Hepatic stellate cell (primary cell): ENCODE measurements at regions not wholly inside any gene's neighbourhood (a gene's known extent, or its start where the extent isn't known, plus 50 kb on each side); places are given as distances from the start of the nearest gene placed in this dataset.
"Not testable (repeated sequence)": the region's sequence is repeated elsewhere in the genome, so short reads cannot be mapped to it uniquely, and the experiment has no call there.

Experiments used
- DNase-seq: peaks from one replicate; pipeline ENCODE4 v3.0.0; 2011; ENCODE audit warnings: low spot score

DNA sequence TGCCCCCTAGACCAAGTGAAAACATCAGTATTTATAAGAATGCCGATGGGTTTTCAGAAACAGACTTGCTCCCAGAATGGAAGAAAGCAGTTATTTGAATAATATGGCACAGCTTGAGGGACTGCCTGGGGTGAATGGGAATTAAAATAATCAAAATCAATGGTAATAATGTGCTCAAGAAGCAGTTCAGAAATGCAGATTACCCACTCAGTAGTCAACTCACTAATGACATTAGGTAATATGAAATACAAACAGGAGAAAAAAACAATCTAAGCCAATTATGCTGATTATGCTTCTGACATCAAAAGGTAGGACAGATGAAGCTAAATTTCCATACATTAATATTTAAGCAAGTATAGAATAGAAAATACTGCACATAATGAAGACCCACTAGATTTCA is 179.3 kb downstream of the ENC1 start:
- no peak for DNase-seq

DNA sequence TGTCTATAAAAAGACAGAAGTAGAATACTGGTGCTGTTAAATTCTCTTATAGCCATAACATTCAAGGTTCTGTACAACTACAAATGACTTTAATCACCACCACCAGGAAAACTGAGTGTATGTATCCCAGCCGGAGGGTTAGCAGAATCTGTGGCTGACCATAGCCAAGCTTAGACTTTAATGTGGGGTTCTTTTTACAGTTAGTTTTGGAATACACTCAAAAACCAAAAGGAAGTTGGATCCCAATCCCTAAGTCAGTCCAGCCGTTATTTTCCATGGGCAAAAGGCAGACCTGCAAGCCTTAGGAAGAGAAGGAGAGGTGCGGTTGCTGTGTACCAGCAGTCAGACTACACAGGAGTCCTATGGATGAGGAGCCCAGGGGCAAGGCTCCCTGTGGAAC is 179.8 kb downstream of the ENC1 start:
- no peak for DNase-seq

DNA sequence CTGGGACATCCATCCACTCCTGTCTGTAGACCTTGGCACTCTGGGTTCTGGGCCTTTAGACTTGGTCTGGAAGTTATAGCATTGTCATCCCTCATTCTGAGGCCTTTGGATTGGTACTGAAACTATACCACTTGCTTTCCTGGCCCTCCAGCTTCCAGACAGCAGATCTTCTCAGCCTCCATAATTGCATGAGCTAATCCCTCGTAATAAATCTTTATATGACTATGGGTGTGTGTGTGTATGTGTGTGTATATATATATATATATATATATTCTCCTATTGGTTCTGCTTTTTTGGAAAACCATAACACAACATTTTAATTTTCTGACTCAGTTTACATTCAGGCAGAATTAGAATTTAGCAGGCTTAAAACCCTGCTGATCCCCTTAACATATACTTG is 180.5 kb downstream of the ENC1 start:
- DNase-seq = no peak

DNA sequence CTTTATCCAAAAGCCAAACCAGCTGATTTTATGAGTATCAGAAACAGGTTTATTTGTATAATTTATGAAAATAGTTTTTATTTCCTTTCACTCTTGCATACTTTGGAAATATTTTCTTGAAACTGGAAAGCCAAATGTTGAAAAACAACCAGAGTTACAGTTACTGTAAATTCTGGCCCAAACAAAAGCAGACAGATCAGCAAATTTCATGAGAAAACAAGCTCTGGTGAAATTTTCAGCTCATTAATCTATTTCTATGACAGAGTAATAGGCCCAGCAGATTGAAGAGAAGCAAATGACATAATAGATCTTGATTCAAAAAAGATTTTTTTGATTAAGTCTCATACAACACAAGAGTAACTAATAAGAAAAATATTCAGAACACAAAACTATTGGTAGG is 182.7 kb downstream of the ENC1 start:
- DNase-seq = no peak

DNA sequence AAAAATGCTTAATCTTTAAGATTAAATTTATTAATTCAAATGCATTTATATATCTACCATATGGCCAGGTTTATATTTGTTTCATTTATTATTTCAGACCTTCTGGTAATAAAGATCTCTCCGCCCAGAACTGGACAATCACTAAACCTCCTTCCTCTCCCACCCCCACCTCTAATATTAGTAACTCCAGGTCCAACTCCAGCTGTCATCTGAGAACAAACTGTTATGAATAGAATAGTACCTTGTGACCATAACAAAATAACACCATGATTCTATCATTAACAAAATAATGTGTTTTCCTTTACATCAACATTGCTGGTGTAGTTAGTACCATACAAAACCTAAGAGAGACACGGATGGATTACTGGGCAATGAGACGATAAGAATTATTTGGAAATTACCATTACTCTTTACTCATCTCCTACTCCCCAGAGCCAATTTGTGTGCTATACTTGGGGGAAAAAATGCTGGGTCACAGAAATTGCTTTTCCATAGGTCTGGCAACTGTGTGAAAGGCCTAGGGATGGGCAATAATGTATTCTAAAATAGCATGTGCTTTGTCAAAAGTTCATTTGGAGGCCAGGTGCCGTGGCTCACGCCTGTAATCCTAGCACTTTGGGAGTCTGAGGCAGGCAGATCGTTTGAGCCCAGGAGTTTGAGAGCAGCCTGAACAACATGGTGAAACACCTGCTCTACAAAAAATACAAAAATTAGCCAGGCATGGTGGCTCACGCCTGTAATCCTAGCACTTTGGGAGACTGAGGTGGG is 186.1 kb downstream of the ENC1 start:
- DNase-seq = no peak

DNA sequence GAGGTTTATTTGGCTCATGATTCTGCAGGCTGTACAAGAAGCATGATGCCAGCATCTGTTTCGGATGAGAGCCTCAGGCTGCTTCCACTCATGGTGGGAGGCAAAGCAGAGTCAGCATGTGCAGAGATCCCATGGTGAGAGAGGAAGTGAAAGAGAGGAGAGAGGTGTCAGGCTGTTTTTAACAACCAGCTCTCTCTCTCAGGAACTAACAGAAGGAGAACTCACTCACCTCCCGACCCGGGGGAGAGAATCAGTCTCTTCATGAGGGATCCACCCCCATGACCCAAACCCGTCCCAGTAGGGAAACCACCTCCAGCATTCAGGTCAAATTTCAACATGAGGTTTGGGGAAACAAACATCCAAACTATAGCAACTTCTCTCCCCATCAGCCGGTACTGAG is 187.7 kb downstream of the ENC1 start:
- no peak for DNase-seq

DNA sequence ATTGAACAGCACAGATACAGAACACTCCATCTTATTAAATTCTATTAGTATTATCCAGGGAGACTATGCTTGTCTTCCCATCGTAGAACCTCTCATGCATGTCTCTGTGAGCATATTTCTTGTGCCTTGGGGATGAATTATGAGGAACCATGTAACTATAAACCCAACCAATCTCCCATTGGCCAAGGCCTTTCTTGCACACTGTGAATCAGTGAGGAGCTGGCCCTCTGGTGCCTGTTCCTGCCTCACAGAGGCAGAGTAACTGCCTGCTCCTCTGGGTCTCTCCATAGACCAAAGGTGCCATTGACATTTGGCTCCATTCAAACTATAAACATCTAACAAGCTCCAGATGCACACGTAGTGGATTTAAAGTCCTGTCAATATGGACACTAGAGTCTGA is 190.4 kb downstream of the ENC1 start:
- no peak for DNase-seq

DNA sequence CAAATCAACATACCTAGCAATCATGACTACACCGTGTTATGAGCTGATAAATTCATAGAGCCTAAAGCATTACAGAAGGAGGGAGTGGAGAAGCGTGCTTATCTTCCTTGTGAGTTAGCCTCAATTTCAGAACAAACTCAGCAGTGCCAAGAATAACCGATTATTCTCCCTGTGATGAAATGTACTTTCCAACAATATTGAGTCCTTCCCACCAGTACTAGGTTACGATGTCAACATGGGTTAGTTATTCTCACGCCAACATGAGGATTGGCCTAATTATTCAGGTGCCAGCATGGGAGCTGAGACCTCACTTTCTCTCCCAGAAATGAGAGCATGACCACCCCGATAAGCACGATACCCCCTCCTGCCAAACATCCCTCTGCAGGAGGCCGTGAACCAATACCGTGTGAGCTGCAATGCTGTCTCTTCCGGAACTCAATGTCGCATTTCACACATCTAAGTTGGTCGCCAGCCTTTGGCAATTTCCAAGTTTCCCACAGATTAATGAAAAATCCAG is 193.7 kb downstream of the ENC1 start:
- DNase-seq = no peak

DNA sequence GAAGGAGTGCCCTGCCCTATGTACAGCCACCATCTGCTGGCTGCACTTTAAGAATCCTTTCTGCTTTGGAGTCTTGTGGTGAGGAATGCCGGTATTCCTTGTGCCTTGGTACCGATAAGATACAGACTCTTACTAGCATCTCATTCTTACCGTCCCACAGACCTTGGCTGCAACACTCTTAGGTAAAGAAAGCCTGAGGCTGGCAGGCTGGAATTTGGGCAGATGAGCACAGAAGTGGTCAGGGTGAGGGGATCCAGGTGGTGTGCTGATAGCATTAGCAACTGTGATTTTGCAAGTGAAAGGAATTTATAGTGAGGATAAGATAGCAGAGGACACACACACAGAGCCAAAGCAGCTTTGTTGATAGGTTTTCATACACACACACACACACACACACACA is 198.1 kb downstream of the ENC1 start:
- no peak for DNase-seq

DNA sequence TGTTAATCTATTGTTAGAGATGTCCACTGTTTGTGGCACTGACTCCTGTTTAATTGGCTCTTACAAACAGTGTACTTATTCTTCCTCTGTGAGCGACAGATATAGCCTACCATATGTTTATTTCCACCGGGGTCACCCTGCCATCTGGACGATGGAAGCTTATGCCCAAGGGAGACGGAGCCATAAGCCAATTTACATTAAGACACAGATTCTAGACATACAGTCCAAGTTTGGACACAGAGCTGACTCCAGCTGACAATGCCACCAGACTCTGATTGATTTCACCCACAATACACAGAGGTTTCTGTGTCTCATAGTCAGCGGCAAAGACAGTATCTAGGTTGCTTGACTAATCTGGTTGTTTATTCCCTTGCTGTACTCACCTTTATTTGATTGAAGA is 198.9 kb downstream of the ENC1 start:
- DNase-seq = no peak

DNA sequence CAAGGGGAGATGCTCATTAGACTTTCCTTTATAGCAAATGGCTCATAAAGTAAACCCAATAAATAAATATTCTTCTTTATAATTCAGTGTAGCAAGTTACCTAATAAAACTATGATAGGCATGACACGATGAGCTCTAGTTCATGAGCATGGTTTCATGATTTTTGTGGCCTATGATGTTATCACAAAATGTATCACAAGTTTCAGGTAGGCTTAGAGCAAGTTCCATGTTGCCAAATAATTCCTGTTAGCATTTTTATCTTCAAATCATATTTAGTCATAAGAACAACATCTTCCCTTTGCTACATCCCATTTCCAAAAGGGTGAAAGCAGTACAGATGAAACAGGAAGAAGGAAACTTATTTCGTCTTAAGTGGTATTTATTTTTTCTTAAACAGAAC is 200.2 kb downstream of the ENC1 start:
- DNase-seq = no peak

DNA sequence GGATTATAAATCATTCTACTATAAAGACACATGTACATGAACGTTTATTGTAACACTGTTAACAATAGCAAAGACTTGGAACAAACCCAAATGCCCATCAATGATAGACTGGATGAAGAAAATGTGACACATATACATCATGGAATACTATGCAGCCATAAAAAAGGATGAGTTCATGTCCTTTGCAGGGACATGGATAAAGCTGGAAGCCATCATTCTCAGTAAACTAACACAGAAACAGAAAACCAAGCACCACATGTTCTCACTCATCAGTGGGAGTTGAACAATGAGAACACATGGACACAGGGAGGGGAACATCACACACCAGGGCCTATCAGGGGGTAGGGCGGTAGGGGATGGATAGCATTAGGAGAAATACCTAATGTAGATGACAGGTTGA is 202.7 kb downstream of the ENC1 start:
- not testable (repeated sequence) for DNase-seq

DNA sequence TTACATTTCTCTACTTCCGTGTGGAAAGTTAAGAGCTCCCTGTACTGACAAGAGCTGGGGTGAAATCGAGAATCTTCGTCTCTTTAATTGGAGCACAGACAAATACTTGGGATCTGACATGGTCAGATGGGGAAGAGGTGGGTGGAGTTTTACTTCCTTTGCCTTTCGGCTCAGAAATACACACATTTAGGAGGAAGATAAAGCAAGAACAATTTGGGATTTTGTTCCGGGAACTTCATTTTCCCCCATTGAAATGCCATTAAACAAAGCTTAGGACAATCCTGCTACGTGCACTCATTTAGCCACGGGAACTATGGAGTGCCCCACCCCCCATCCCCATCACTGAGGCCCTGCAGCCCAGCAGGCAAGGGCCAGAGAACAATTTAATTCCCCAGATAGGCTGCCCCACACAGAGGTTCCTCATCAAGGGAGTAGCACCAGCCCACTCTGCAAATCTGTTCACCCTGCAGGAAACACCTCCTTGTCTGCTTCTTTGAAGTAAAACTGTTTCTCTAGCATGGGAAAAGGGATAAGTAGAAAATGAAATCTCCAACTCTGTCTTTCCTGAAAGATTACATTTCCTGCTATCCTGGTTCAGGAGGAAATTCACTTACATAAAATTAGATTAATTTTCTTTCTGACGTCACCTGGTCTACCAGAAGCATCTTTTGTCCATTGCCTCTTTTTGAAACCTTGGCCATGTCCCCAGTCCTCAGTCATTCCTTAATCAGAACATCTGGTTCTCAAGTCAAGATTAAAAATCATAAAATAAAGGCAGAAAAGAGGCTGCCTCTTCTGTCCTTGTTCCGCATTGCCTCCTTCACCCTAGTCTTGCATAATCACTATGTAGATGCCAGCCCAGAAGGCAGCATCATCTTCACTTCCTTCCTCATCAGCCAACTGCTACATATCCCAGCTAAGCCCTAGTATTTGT is 206.4 kb downstream of the ENC1 start:
- peak; percentile 20 for DNase-seq

DNA sequence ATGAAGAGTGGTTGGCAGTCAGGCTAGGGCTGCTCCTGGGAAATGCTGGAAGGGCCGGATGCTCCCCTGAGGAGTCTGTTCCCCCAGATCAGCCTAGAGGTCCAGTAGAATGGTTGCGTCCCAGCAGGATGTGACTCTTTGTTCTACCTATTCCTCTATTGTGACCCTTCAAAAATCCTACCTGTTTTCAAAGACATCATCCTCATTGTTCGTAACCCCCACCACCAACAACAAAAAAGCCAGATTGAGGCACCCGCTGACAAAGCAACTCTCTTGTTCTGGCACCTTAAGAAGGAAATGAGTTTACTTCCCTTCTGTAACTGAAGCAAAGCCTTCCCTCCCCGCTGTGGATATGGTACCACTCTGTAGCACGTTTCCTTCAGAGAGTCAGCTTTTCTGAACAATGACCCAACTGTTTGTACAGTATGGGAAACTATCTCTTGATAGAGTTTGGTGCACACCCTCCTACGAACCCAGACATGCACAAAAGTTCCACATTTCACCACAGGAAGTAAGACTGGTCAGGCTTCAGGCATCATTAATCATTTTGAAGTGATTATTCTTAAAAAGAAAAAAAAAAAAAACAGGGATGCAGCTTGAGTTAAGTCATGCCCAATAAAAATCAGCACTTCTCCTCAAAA is 207.2 kb downstream of the ENC1 start:
- peak; percentile 11 for DNase-seq

DNA sequence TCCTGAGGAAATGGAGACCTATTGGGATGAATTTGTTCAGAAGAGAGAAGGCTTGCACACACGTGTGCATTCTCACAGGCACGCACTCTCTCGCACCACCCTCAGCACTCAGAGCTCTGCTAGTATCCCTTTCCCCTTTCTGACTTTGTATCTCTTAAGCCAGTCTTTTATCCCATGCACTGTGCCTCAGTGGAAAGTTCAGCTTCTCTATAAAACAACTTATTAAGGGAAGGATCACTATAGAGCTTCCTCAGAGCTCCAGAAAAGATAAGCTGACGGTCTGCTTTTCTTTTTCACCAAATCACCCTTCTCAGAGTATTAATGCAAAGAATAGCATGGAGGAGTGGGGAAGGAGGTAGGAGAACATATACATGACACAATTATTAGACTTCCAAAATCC is 207.8 kb downstream of the ENC1 start:
- DNase-seq = no peak

DNA sequence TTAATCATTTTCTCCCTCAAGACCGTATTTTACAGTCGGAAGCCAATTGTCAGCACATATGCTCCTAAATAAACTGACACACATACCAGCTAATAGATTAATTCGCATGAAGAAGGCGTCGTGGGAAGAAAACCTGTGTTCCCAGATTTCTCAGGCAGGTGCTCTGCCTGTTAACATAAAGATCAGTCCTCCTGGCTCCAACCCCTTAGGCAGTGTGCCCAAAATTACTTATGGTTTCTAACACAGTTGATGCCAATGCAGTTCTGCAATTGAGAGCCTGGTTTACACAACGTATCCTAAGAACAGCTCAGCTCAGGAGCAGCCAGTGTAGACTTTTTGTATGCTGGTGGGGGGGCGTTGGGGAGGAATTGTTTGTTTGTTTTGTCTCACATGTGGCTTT is 208.3 kb downstream of the ENC1 start:
- DNase-seq = no peak

DNA sequence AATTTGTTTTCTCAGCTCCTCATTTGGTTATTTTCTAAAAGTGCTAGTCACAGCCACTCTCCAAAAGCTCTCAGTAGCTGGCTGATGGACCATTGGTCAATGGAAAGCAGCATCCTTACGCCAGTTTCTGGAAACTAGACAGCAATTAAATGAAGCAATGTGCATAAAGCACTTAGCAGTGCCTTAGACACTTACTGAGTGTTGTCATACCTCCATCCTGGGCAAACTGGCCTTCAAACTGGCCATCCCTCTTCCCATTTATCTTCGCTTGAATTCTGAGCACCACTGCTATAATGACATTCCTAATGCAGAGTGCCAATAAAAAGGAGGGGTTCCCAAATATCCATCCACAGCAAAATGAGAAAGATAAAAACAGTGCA is 209.2 kb downstream of the ENC1 start:
- no peak for DNase-seq

DNA sequence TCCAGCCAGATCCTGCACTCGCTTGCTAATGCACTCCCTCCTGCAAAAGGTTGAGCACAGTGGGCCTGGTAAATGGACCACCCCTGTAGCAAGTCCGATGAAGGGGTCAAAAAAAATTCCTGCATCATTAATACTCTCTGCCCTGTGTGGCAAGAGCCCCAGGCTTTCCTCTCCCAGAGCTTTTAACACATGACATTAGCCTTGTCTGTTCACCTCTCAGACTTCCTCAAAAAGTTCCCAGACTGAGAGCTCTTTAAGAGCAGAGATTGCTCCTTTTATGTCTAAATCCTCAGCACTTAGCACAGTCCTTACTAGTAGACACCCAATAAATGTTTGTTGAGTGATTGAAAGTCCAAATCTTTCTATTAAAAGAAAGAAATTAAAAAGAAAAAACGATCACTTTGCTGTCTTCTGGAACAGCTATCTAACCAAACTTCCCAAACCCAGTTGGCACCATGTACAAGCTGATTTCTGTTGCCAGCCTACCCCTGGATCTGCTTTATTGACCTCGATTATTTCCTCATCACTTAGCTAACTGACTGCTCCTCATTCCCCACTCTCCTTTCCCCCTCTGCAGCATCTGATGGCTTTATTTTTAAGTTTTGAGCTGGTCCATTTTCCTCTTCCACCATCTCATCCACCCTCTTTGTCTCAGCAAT is 209.8 kb downstream of the ENC1 start:
- DNase-seq = no peak

DNA sequence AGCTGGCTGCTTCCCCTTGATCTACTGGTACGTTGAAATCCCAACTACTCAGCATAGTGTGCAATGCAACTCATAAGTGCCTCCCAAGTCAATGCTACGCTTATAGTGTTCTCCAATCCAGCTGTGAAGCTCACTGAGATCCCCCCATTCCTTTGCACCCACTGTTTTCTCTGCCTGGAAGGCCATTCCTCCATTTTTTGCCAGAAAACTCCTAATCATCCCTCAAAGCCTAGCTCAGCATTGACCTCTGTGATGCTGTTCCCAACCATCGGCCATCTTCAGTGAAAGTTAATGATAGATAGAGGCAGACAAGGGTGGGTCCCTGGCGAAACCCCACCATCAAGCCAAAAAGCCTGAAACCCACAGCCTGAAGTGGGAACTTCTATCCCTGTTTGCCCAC is 211.0 kb downstream of the ENC1 start:
- no peak for DNase-seq

DNA sequence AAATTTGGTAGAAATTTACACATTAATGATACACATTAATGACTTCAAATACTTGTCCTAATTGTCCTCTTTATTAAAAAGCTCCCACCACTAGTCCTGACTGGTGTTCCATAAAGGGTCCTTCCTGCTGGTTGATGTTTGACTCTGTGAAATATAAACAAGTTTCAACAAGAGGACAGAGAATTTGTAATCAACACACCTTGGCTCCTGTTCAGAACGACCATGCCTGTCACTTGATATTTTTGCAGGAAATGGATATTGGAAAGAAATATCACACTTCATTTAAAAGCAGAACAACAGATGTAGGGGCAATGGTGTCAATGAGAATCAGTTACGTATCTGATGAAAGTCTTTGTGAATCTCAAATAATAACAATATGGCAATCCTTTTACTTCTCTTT is 211.7 kb downstream of the ENC1 start:
- no peak for DNase-seq

DNA sequence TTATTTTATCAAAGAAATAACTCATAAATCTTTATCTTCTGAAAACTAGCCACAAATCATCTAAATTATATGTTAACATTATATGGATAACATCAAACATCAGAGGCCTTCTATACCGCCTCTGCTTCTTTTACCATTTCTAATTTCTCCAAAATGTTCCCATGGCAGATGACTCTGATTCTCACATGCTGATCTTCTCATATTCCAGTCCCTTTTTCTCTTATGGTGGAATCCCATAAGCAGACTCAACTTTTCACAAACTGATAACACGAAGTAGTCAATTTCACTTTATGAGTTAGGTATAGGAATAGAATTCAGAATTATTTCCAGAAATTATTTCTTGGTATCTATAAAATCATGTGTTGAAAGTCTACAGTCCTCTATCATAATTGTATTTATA is 212.3 kb downstream of the ENC1 start:
- no peak for DNase-seq

DNA sequence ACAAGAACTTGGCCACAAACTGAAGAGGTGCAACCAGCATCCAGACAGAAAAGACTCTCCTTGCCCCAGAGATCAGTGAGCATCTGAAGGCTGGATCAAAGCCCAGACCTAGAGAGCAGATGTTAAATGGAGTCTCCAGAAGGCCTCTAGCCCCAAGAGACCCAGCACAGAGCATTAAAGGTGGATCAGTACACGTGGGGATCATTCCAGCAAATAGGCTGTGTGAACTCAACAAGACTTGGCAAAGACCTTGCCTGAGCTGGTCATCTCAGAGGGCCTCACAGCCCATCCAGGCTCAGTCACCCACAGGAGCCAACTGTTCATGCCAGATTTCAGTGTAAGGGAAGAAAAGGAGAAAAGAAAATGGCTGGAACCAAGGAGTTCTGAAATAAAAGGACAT is 214.0 kb downstream of the ENC1 start:
- DNase-seq = no peak
